Right atrium auricular region (tissue), 2 donors: ENCODE measurements at regions not wholly inside any gene's neighbourhood (a gene's known extent, or its start where the extent isn't known, plus 50 kb on each side); places are given as distances from the start of the nearest gene placed in this dataset.

Experiments
- DNase-seq: peaks from one replicate; pipeline ENCODE4 v3.0.0-alpha.2; 2019; ENCODE audit warnings: low spot score
- H3K27ac ChIP-seq, 2 donors: fragments of 200-600 bp; sonication (generic); 1 replicate in 1 of 2; 2 replicates in 1 of 2; pipeline ENCODE4 v1.5.1; 2016 to 2019
- H3K27me3 ChIP-seq, 2 donors: fragments of 200-600 bp; sonication (generic); one replicate each; pipeline versions ENCODE4 v1.5.1 to v1.6.0; 2017 to 2019
- H3K36me3 ChIP-seq: fragments of 200-600 bp; sonication (generic); one replicate; pipeline ENCODE4 v1.5.1; 2016
- H3K4me1 ChIP-seq, 2 donors: fragments of 200-600 bp; sonication (generic); one replicate each; pipeline versions ENCODE4 v1.5.1 to v1.6.0; 2017 to 2019
- H3K4me3 ChIP-seq, 2 donors: fragments of 200-600 bp; sonication (generic); 1 replicate in 1 of 2; 2 replicates in 1 of 2; pipeline ENCODE4 v1.5.1; 2017 to 2019; ENCODE audit warnings: mild to moderate bottlenecking in 1 of 2, moderate library complexity in 1 of 2
- H3K9me3 ChIP-seq, 2 donors: fragments of 200-600 bp; sonication (generic); one replicate each; pipeline ENCODE4 v1.5.1; 2019
- TF ChIP-seq, protein P1 (sequence below), 2 donors: fragments of 200-600 bp; sonication (generic); IDR thresholded peaks; one replicate each; pipeline ENCODE4 v1.5.1; 2019; ENCODE audit warnings: antibody characterized with exemption in 2 of 2

- no peak overlapping the region for H3K27ac ChIP-seq
- TF ChIP-seq, protein P1, sequence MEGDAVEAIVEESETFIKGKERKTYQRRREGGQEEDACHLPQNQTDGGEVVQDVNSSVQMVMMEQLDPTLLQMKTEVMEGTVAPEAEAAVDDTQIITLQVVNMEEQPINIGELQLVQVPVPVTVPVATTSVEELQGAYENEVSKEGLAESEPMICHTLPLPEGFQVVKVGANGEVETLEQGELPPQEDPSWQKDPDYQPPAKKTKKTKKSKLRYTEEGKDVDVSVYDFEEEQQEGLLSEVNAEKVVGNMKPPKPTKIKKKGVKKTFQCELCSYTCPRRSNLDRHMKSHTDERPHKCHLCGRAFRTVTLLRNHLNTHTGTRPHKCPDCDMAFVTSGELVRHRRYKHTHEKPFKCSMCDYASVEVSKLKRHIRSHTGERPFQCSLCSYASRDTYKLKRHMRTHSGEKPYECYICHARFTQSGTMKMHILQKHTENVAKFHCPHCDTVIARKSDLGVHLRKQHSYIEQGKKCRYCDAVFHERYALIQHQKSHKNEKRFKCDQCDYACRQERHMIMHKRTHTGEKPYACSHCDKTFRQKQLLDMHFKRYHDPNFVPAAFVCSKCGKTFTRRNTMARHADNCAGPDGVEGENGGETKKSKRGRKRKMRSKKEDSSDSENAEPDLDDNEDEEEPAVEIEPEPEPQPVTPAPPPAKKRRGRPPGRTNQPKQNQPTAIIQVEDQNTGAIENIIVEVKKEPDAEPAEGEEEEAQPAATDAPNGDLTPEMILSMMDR (IDR thresholded peaks at IDR 0.05): no peak
- no peaks in the 10 kb centered on the region for H3K27me3 ChIP-seq
- no peaks in the 10 kb centered on the region for H3K9me3 ChIP-seq
- peaks cover 0 to 5% of the 10 kb centered on the region in 2 donors for H3K4me1 ChIP-seq
- H3K36me3 ChIP-seq: no peaks in the 10 kb centered on the region
- H3K4me3 ChIP-seq: no peak overlapping the region
- peak; percentile 49 for DNase-seq
Measured at GRCh38 chr9:38289236-38289865, 103.2 kb upstream of the ALDH1B1 start.

GRCh38 chr9:38288502-38288901 lies 104.0 kb upstream of the ALDH1B1 start:
- Histone ChIP-seq H3K36me3 (no peaks in the 10 kb centered on the region), H3K9me3 (no peaks in the 10 kb centered on the region), H3K4me1 (no peaks in the 10 kb centered on the region), H3K4me3 (no peak overlapping the region), H3K27ac (no peak overlapping the region), H3K27me3 (no peaks in the 10 kb centered on the region)
- no peak for DNase-seq
- TF ChIP-seq, protein P1 (IDR thresholded peaks at IDR 0.05): no peak

GRCh38 chr9:38287420-38287985 lies 105.0 kb upstream of the ALDH1B1 start:
- H3K4me3 ChIP-seq: no peak overlapping the region
- H3K27ac ChIP-seq: no peak overlapping the region
- H3K27me3 ChIP-seq: no peaks in the 10 kb centered on the region
- peak; percentile 36 for DNase-seq
- no peaks in the 10 kb centered on the region for H3K36me3 ChIP-seq
- H3K9me3 ChIP-seq: no peaks in the 10 kb centered on the region
- no peaks in the 10 kb centered on the region for H3K4me1 ChIP-seq
- TF ChIP-seq, protein P1 (IDR thresholded peaks at IDR 0.05): no peak

GRCh38 chr9:38286766-38287165 lies 105.7 kb upstream of the ALDH1B1 start:
- Histone ChIP-seq H3K27me3 (no peaks in the 10 kb centered on the region), H3K4me3 (no peak overlapping the region)
- TF ChIP-seq, protein P1 (IDR thresholded peaks at IDR 0.05): no peak

GRCh38 chr9:38286357-38286756 lies 106.1 kb upstream of the ALDH1B1 start:
- TF ChIP-seq, protein P1 (IDR thresholded peaks at IDR 0.05): no peak

More at GRCh38 chr9:38286766-38287165, 105.7 kb upstream of the ALDH1B1 start:
- no peaks in the 10 kb centered on the region for H3K4me1 ChIP-seq
- DNase-seq: peak; percentile 16
- no peaks in the 10 kb centered on the region for H3K36me3 ChIP-seq
- no peaks in the 10 kb centered on the region for H3K9me3 ChIP-seq
- no peak overlapping the region for H3K27ac ChIP-seq

More at GRCh38 chr9:38286357-38286756, 106.1 kb upstream of the ALDH1B1 start:
- H3K4me3 ChIP-seq: no peak overlapping the region
- no peaks in the 10 kb centered on the region for H3K36me3 ChIP-seq
- no peaks in the 10 kb centered on the region for H3K4me1 ChIP-seq
- H3K27ac ChIP-seq: no peak overlapping the region
- peak; percentile 7 for DNase-seq
- H3K27me3 ChIP-seq: no peaks in the 10 kb centered on the region
- no peaks in the 10 kb centered on the region for H3K9me3 ChIP-seq
